ENCODE measurements at regions not wholly inside any gene's neighbourhood (a gene's known extent, or its start where the extent isn't known, plus 50 kb on each side); places are given as distances from the start of the nearest gene placed in this dataset.

GRCh38 chr1:5491207-5491904, 500.9 kb downstream of the NPHP4 start:
- TF ChIP-seq, protein P1, sequence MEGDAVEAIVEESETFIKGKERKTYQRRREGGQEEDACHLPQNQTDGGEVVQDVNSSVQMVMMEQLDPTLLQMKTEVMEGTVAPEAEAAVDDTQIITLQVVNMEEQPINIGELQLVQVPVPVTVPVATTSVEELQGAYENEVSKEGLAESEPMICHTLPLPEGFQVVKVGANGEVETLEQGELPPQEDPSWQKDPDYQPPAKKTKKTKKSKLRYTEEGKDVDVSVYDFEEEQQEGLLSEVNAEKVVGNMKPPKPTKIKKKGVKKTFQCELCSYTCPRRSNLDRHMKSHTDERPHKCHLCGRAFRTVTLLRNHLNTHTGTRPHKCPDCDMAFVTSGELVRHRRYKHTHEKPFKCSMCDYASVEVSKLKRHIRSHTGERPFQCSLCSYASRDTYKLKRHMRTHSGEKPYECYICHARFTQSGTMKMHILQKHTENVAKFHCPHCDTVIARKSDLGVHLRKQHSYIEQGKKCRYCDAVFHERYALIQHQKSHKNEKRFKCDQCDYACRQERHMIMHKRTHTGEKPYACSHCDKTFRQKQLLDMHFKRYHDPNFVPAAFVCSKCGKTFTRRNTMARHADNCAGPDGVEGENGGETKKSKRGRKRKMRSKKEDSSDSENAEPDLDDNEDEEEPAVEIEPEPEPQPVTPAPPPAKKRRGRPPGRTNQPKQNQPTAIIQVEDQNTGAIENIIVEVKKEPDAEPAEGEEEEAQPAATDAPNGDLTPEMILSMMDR (IDR thresholded peaks at IDR 0.05): no peak
- ATAC-seq (ENCODE audit: low FRiP score) (no peak), DNase-seq (ENCODE audit: low spot score) (no peak)

GRCh38 chr1:5490635-5491034, 501.6 kb downstream of the NPHP4 start:
- ATAC-seq (ENCODE audit: low FRiP score) (no peak), DNase-seq (ENCODE audit: low spot score) (no peak)
- TF ChIP-seq, protein P1 (IDR thresholded peaks at IDR 0.05): no peak

GRCh38 chr1:5488448-5488847, 503.8 kb downstream of the NPHP4 start:
- TF ChIP-seq, protein P1 (IDR thresholded peaks at IDR 0.05): no peak
- DNase-seq (ENCODE audit: low spot score) (no peak), ATAC-seq (ENCODE audit: low FRiP score) (no peak)

GRCh38 chr1:5485968-5486696, 506.1 kb downstream of the NPHP4 start:
- ATAC-seq (ENCODE audit: low FRiP score): no peak
- DNase-seq (ENCODE audit: low spot score): no peak
- TF ChIP-seq, protein P1 (IDR thresholded peaks at IDR 0.05): no peak

- no peak for DNase-seq (ENCODE audit: low spot score)
- TF ChIP-seq, protein P1 (IDR thresholded peaks at IDR 0.05): no peak
- no peak for ATAC-seq (ENCODE audit: low FRiP score)
Observed at GRCh38 chr1:5485436-5485835, 506.8 kb downstream of the NPHP4 start.

DNA sequence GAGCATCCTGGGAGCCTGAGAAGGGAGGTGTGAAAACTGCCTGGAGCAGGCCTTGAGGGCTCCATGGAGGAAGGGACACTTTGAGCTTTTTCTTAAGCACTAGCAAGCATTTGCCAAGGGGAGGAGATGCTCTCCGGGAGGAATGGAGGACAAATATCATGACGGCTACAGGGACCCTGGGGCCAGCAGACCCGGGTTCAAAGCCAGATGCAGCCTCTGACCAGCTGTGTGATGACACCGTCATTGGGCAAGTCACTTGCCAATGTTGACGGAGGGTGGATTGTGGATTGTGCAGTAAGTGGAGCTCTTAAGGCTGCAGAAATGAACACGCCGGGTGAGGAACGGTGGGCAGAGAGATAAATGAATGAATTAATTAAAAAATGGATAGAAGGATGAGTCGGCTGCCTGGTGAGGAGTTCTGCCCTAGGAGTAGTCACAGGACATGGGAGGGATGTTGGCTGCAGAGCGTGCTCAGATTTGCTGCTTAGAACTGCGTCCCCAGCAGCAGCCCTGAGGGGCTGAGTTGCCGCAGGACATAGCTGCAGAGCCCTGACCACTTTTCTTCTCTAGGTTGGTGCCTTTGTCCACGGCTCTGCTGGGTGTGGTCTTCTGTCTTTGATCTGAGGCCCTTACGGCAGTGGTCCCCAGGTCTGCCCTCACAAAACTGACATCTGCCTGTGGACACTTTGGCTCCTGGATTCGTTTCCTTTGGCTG, 507.6 kb downstream of the NPHP4 start:
- DNase-seq (ENCODE audit: low spot score): no peak
- TF ChIP-seq, protein P1 (IDR thresholded peaks at IDR 0.05): no peak
- no peak for ATAC-seq (ENCODE audit: low FRiP score)

All from omental fat pad (tissue), 3 donors.